HG02973 (cell line): ENCODE measurements at regions not wholly inside any gene's neighbourhood (a gene's known extent, or its start where the extent isn't known, plus 50 kb on each side); places are given as distances from the start of the nearest gene placed in this dataset.

Source experiments
- ATAC-seq: cut with Tn5 transposase; IDR thresholded peaks from one replicate; pipeline ENCODE4 v1.9.1; 2021; ENCODE audit warnings: moderate library complexity; ENCODE audit not compliant: unreplicated experiment

DNA sequence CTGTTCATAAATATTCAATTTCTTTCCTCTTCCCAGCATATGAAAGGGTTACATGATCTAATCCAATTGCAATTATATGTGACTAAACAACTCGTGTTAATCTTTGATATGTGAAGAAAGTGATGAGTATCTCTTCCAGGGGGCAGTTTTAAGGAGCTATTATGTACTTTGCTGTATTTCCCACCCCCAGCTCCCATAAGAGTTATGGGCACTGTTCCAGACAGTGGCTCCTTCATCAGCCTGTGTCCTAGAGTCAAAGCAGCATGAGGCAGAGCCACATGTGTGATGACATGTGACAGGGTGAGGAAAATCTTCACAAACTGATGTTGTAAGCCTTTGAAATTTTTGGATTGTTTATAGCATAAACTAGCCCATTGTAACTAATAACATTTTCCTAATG lies 315.4 kb downstream of the DIPK2A start:
- ATAC-seq: no peak

GRCh38 chr3:144289057-144289456 lies 317.4 kb downstream of the DIPK2A start:
- no peak for ATAC-seq

- ATAC-seq: peak; percentile 91
Observed at GRCh38 chr3:144294659-144295538, 323.3 kb downstream of the DIPK2A start.

- no peak for ATAC-seq
Observed at GRCh38 chr3:144295613-144296012, 324.0 kb downstream of the DIPK2A start.

GRCh38 chr3:144296808-144297207 lies 325.2 kb downstream of the DIPK2A start:
- ATAC-seq: no peak

DNA sequence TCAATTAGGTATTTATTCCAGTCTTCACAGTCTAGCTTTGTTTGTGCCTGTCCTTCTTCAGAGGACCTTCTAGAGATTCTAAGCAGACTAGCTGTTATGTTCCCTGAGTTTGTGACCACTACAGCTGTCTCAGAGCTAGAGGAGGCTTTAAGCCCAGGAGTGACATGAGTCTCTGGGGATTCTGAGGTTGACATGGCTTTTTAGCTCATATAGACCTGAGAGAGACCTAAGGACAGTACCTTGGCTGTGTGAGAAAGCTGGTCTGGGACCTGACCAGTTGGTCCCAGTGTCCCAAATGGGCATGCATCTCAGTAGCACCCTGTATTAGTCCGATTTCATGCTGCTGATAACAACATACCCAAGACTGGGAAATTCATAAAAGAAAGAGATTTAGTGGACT lies 330.2 kb downstream of the DIPK2A start:
- no peak for ATAC-seq

- no peak for ATAC-seq
Observed at GRCh38 chr3:144307951-144308350, 336.3 kb downstream of the DIPK2A start.

DNA sequence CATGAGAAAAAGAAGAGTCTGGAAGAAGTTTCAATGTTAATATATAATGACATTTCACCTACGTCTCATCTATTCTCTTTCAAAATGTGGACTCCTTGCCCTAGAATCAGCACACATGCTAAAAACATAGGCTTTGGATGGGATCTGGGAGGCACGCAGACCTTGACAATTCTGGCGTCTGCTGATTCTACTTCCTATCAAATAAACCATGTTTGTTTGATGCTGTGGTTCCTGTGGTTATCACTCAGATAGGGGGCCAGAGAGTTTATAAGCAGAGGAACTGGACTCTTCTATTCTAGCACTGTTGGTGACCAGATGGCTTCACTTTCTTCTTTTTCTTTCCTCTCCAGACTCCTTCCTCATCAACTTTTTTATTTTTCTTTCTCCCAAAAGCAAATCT lies 336.8 kb downstream of the DIPK2A start:
- no peak for ATAC-seq

GRCh38 chr3:144312702-144313101 lies 341.1 kb downstream of the DIPK2A start:
- no peak for ATAC-seq

- ATAC-seq: no peak
Observed at GRCh38 chr3:144314946-144315345, 343.3 kb downstream of the DIPK2A start.

DNA sequence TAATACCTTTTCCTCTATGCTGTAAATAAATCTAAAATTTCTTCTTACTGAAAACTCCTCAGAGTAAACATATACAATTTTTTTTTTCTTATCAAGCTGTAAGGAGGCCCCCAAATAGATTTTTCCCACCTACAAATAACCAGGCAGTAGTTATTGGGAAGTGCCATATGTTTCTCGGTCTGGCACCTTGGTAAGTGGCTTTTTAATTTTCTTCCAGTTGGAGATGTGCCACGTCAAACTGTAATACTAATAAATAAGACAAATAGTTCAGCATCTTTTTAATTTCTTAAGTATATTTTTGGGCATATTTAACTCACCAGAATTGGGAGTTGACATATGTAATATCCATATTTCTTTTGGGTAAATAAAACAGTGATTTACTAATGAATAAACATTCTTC lies 346.3 kb downstream of the DIPK2A start:
- no peak for ATAC-seq

GRCh38 chr3:144324076-144324475 lies 352.5 kb downstream of the DIPK2A start:
- ATAC-seq: no peak

DNA sequence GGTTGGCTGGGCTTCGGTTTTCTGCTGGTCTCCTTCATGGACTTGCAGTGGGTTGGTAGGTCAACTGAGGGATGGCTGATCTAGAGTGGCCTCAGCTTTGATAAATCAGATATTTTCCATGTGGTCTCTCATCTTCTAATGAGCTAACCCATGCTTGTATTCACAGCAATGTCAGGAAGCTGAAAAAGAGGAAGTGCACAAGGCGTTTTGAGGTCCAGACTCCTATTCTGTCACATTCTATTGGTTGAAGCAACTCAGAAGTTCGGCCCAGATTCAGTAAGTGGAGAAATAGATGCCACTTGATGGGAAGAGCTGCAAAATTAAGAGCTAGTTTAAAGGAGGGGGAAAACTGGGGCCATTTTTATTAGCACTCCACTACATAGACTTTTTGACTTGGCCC lies 361.2 kb downstream of the DIPK2A start:
- ATAC-seq: no peak

DNA sequence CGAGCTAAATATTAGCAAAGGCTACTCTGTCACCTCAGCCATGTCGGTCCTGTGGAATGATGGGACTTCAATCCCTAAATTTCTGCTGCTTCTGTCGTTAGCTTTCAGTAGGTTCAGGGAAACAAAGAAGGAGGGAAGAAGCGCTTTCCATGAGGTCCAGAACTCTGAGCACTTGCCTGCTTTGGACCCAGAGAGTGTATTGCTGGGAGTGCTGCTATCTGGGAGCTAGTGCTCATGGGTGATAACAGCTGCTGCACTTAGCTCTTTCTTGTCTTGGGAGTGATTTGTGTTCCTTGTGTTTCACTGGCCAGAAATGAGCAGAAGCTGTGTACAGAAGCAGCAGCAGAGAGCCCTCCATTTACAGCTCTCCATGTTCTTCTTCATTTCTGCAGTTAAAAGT lies 369.8 kb downstream of the DIPK2A start:
- ATAC-seq: no peak

GRCh38 chr3:144343343-144343742 lies 371.7 kb downstream of the DIPK2A start:
- no peak for ATAC-seq

DNA sequence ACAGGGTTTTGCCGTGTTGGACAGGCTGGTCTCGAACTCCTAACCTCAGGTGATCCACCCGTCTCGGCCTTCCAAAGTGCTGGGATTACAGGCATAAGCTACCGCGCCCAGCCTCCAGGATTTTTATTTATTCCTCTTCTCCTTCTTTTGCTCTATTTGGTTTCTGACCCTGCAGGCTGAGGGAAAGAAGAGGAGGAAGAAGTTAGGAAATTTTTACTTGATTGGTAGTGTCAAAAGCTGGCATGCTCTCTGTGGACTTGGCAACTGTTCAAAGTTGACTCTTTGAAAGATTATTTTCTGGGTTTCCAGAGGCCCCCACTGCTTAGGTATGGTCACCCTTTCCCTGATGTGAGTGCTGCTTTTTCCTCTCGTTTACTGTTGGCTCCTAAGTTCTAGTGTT lies 372.2 kb downstream of the DIPK2A start:
- no peak for ATAC-seq

- ATAC-seq: no peak
Observed at GRCh38 chr3:144344925-144345548, 373.4 kb downstream of the DIPK2A start.

DNA sequence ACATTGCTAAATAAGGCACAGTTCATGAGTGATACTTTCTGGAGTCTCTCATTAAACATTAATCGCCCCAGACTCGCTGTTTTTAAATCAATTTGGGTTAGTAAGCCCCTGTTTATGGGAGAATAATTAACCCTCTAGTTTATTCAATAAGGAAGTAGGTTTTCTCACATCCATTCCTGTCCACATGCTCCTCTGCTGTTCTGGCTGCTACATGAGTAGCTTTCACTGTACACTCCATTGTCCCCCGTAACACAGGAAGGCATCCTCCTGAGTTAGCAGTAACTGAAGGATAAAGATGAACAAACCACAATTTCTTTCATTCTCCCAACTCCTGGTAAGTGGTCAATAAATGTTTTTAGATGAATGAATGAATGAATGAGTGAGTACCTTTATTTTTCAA lies 378.5 kb downstream of the DIPK2A start:
- ATAC-seq: no peak

DNA sequence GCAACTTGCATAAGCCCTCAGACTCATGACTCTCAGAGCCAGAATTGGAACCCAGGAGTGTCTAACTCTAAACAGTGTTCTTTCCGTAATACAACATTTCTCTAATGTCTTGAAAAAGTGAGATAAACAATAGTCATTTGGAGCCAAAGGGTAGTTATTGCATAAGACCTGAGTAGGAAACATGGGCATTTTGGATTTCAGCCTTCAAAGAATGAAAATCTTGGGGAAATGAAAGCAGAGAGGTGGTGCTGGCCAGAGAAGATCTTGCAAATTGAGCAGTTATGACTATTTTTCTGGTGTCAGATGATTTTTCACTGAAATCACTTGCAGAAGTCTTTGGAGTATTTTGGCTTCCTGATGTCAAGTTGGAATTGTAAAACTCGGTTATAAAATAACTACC lies 379.4 kb downstream of the DIPK2A start:
- no peak for ATAC-seq

DNA sequence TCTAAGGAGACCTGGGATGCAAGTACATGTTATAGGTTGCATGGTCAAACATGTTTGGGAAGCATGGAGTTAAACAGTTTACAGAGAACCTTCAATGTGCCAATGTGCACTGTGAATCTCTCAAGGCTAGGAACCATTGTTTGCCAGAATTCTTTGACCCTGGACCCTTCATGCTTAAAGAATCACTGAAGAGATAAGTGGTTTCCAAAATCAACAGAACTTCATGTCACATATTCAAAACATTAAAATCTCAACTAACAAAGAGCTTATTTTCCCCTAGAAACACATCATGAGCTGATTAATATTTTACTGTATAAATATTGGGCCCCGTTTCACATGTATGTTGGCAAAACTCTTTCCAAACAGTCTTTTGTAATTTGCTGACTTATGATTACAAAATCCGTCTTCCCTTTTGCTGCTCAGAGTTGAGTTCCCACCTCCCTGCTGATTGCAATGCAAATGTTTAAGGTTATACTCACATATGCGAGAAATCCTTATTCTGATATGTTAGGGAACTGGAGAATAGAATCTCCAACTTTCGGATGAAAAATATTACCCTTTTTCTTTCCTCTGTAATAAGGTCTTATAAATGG lies 380.2 kb downstream of the DIPK2A start:
- no peak for ATAC-seq

GRCh38 chr3:144358191-144358590 lies 386.6 kb downstream of the DIPK2A start:
- no peak for ATAC-seq

DNA sequence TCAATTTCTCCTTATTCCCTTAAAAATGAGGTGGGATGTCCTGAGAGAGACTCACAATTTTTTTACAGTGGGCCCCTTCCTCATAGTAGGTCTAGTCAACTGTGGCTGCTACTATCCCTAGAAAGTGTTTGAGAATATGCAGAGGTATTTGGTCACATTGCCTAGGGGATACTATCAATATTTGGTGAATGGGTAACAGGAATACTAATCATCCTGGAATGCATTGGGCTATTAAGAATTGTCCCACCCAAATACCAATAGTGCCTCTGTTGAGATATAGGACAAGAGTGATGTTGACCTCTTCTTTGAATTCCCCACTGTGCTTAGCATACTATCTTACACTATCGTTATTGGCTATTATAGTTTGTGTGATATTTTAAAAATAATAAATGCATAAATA lies 389.4 kb downstream of the DIPK2A start:
- no peak for ATAC-seq
